HepG2 (cell line): ENCODE measurements at regions not wholly inside any gene's neighbourhood (a gene's known extent, or its start where the extent isn't known, plus 50 kb on each side); places are given as distances from the start of the nearest gene placed in this dataset.

Experiments
- ATAC-seq: fragments of 200-7000 bp; cut with Tn5 transposase; 3 replicates; pipeline ENCODE4 v1.9.1; 2020; ENCODE audit warnings: mild to moderate bottlenecking, moderate library complexity
- BruUV-seq: library from RNA; stranded (reverse); fragments of 400-500 nt; replicated peaks from 2 replicates; lab custom pipeline; 2021; lab: Mats Ljungman, UMichigan
- CTCF ChIA-PET: fragments of 300-600 bp; formaldehyde crosslinking; extraction: SDS; loops from one replicate; lab custom pipeline; 2021; ENCODE audit warnings: low total read pairs, inconsistent platforms, low intra/inter-chr PET ratio; lab: Yijun Ruan, JAX
- POLR2A ChIA-PET: fragments of 350-600 bp; sonication (Branson Sonifier 250); formaldehyde crosslinking; loops from one replicate; lab custom pipeline; 2020; ENCODE audit warnings: antibody characterized with exemption, inconsistent platforms; lab: Yijun Ruan, JAX
- DNase-seq: peaks from one replicate; pipeline ENCODE4 v3.0.0-alpha.2; 2015; ENCODE audit warnings: low spot score
- FAIRE-seq: peaks from 3 replicates; lab custom pipeline; 2011; peaks lifted over from hg19 to GRCh38; lab: Jason Lieb, UNC
- H2AFZ ChIP-seq: one replicate; pipeline ENCODE4 v1.6.1; 2011; ENCODE audit warnings: low read length, inconsistent platforms
- H3K27ac ChIP-seq: fragments of 300-600 bp; 3 replicates; pipeline ENCODE4 v1.8.0; 2011; ENCODE audit warnings: mixed run types, mild to moderate bottlenecking, mixed read lengths, low read length, inconsistent platforms; ENCODE audit not compliant: insufficient read depth; ENCODE audit errors: extremely low read length
- H3K27me3 ChIP-seq, 2 experiments: fragments of 200-600 bp in 1 of 2; 2 replicates in 1 of 2; 3 replicates in 1 of 2; pipeline versions ENCODE4 v1.6.0 to v1.8.0; 2011; ENCODE audit warnings: low read length in 2 of 2, mild to moderate bottlenecking in 2 of 2, moderate library complexity in 2 of 2, inconsistent platforms in 1 of 2; ENCODE audit not compliant: insufficient read depth in 2 of 2, control insufficient read depth in 1 of 2
- H3K36me3 ChIP-seq, 2 experiments: fragments of 200-600 bp in 1 of 2; replicated peaks in 1 of 2; 2 replicates in 1 of 2; 3 replicates in 1 of 2; pipeline versions ENCODE4 v1.5.1 to v1.8.0; 2011; ENCODE audit warnings: low read length in 2 of 2, inconsistent platforms in 1 of 2; ENCODE audit not compliant: insufficient read depth in 2 of 2, control insufficient read depth in 1 of 2
- H3K4me1 ChIP-seq: 2 replicates; pipeline ENCODE4 v1.5.1; 2012; ENCODE audit warnings: low read length, inconsistent platforms; ENCODE audit not compliant: insufficient read depth
- H3K4me2 ChIP-seq: 2 replicates; pipeline ENCODE4 v1.6.0; 2011; ENCODE audit warnings: low read depth, low read length, inconsistent platforms
- H3K4me3 ChIP-seq, 3 experiments: fragments of 200-600 bp in 1 of 3; sonication (generic), shearing (Covaris generic) in 1 of 3; replicated peaks in 1 of 3; 2 replicates each; pipeline ENCODE4 v1.5.1; 2011 to 2016; ENCODE audit warnings: low read length in 3 of 3, inconsistent platforms in 2 of 3, low read depth in 2 of 3, mild to moderate bottlenecking in 2 of 3, control low read depth in 1 of 3, mixed read lengths in 1 of 3; ENCODE audit not compliant: insufficient read depth in 1 of 3
- H3K79me2 ChIP-seq: one replicate; pipeline ENCODE4 v1.6.1; 2011; ENCODE audit warnings: low read length, inconsistent platforms; ENCODE audit not compliant: insufficient read depth
- H3K9ac ChIP-seq: 2 replicates; pipeline ENCODE4 v1.6.0; 2011; ENCODE audit warnings: mild to moderate bottlenecking, low read depth, low read length, inconsistent platforms; ENCODE audit not compliant: insufficient read depth
- H3K9me3 ChIP-seq: 2 replicates; pipeline ENCODE4 v1.5.1; 2012; ENCODE audit warnings: mild to moderate bottlenecking, low read length
- H4K20me1 ChIP-seq: 2 replicates; pipeline ENCODE4 v1.6.0; 2011; ENCODE audit warnings: inconsistent platforms, mild to moderate bottlenecking, low read length, moderate library complexity; ENCODE audit not compliant: insufficient read depth
- CHD2 ChIP-seq: IDR thresholded peaks from 2 replicates; pipeline ENCODE4 v1.6.1; 2011; ENCODE audit warnings: low read depth, low read length, improper control_type of control experiment
- FOXJ3 ChIP-seq: sonication (generic); formaldehyde crosslinking; IDR thresholded peaks from 2 replicates; pipeline ENCODE4 v1.4.0; 2020; ENCODE audit warnings: missing genetic modification reagents, mild to moderate bottlenecking, borderline replicate concordance
- NFIB ChIP-seq: sonication (generic); formaldehyde crosslinking; IDR thresholded peaks from 2 replicates; pipeline ENCODE4 v1.9.0; 2021; ENCODE audit warnings: missing genetic modification reagents, mild to moderate bottlenecking, borderline replicate concordance
- PHF20 ChIP-seq: sonication (generic); formaldehyde crosslinking; IDR thresholded peaks from 2 replicates; pipeline ENCODE4 v1.5.0; 2020; ENCODE audit warnings: mild to moderate bottlenecking, missing genetic modification reagents
- SRY ChIP-seq: sonication (generic); formaldehyde crosslinking; IDR thresholded peaks from 2 replicates; pipeline ENCODE4 v1.8.0; 2022; ENCODE audit warnings: mild to moderate bottlenecking, missing genetic modification reagents
- ZNF382 ChIP-seq: sonication (generic); formaldehyde crosslinking; IDR thresholded peaks from 2 replicates; pipeline ENCODE4 v1.5.0; 2020; ENCODE audit warnings: missing genetic modification reagents, mild to moderate bottlenecking, borderline replicate concordance
- ZNF746 ChIP-seq: sonication (generic); formaldehyde crosslinking; IDR thresholded peaks from 2 replicates; pipeline ENCODE4 v1.8.0; 2022; ENCODE audit warnings: mild to moderate bottlenecking, missing genetic modification reagents
- ZNF792 ChIP-seq: IDR thresholded peaks from 2 replicates; pipeline ENCODE4 v1.6.1; 2016
- WGBS: methylation state at CpG from one replicate; pipeline ENCODE4 v1.1.6; 2017; ENCODE audit warnings: low lambda C conversion rate; 5-methylcytosine and 5-hydroxymethylcytosine counted together
- in situ Hi-C: cut with HindIII; loops from 2 replicates; pipeline ENCODE4 v1.10.0; 2017; ENCODE audit warnings: low pct_unique_long_range_greater_than_20kb; ENCODE audit not compliant: extremely low pct_ligation_motif_present
- intact Hi-C: fragments of 100-400 bp; cut with micrococcal nuclease; formaldehyde crosslinking; loops from one replicate; pipeline ENCODE4 v1.10.0; 2022; ENCODE audit not compliant: unreplicated experiment
- TF ChIP-seq, protein P1 (sequence below): sonication (generic); formaldehyde crosslinking; conservative IDR thresholded peaks from 2 replicates; pipeline ENCODE4 v1.4.0; 2020; ENCODE audit warnings: missing genetic modification reagents
- TF ChIP-seq, protein P2 (sequence below): sonication (generic); formaldehyde crosslinking; IDR thresholded peaks from 2 replicates; pipeline ENCODE4 v1.4.0; 2020; ENCODE audit warnings: missing genetic modification reagents

DNA sequence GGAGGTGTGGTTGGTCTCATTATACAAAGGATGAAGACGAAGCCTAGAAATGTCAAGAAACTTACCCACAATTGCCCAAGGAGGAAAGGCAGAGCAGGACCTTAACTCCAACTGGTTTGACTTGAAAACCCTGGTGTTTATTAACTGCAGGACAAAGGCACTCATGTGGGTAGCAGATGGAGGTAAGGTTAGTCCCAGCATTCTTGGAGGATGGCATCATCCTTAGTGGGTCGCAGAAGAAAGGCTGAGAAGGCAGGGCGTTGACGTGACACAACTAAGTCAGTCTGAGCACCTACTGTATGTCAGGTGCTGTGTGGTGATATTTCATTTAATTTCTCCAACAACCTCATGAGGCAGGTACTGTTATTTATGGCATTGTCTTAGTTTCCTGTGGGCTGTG, 101.3 kb downstream of the HAPSTR1 start:
- H3K9ac ChIP-seq: no peak overlapping the region
- in situ Hi-C loops (no loop called here), intact Hi-C loops (no loop called here)
- no peak for TF ChIP-seq CHD2
- no peak for TF ChIP-seq ZNF792 (CRISPR knock-in tag)
- TF ChIP-seq, protein P1, sequence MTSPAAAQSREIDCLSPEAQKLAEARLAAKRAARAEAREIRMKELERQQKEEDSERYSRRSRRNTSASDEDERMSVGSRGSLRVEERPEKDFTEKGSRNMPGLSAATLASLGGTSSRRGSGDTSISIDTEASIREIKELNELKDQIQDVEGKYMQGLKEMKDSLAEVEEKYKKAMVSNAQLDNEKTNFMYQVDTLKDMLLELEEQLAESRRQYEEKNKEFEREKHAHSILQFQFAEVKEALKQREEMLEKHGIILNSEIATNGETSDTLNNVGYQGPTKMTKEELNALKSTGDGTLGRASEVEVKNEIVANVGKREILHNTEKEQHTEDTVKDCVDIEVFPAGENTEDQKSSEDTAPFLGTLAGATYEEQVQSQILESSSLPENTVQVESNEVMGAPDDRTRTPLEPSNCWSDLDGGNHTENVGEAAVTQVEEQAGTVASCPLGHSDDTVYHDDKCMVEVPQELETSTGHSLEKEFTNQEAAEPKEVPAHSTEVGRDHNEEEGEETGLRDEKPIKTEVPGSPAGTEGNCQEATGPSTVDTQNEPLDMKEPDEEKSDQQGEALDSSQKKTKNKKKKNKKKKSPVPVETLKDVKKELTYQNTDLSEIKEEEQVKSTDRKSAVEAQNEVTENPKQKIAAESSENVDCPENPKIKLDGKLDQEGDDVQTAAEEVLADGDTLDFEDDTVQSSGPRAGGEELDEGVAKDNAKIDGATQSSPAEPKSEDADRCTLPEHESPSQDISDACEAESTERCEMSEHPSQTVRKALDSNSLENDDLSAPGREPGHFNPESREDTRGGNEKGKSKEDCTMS: no peak
- no peak for TF ChIP-seq SRY (CRISPR knock-in tag)
- TF ChIP-seq FOXJ3 (CRISPR knock-in tag): no peak
- no peak for TF ChIP-seq ZNF382 (CRISPR knock-in tag)
- TF ChIP-seq ZNF746 (CRISPR knock-in tag): no peak
- TF ChIP-seq PHF20: no peak
- TF ChIP-seq, protein P2, sequence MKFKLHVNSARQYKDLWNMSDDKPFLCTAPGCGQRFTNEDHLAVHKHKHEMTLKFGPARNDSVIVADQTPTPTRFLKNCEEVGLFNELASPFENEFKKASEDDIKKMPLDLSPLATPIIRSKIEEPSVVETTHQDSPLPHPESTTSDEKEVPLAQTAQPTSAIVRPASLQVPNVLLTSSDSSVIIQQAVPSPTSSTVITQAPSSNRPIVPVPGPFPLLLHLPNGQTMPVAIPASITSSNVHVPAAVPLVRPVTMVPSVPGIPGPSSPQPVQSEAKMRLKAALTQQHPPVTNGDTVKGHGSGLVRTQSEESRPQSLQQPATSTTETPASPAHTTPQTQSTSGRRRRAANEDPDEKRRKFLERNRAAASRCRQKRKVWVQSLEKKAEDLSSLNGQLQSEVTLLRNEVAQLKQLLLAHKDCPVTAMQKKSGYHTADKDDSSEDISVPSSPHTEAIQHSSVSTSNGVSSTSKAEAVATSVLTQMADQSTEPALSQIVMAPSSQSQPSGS (CRISPR knock-in tag): no peak
- TF ChIP-seq NFIB (CRISPR knock-in tag): no peak
- peaks cover 1 to 28% of the 10 kb centered on the region in 2 experiments; a peak in 4 of 5 replicates for H3K27me3 ChIP-seq
- no peaks in the 10 kb centered on the region for H3K9me3 ChIP-seq
- no peak overlapping the region for H2AFZ ChIP-seq
- no peaks in the 10 kb centered on the region for H4K20me1 ChIP-seq
- ChIA-PET CTCF (no interaction called here), POLR2A (no interaction called here)
- H3K79me2 ChIP-seq: no peaks in the 10 kb centered on the region
- no peak for ATAC-seq
- no peak overlapping the region for H3K27ac ChIP-seq
- no peaks in the 10 kb centered on the region for H3K4me1 ChIP-seq
- WGBS: 24% methylated on average over 4 of the region's 4 CpGs
- no peak for FAIRE-seq
- no peak overlapping the region for H3K4me3 ChIP-seq
- BruUV-seq: no TSS peak
- H3K36me3 ChIP-seq: no peaks in the 10 kb centered on the region
- no peak overlapping the region for H3K4me2 ChIP-seq
- no peak for DNase-seq
